ENCODE measurements at regions not wholly inside any gene's neighbourhood (a gene's known extent, or its start where the extent isn't known, plus 50 kb on each side); places are given as distances from the start of the nearest gene placed in this dataset.

DNA sequence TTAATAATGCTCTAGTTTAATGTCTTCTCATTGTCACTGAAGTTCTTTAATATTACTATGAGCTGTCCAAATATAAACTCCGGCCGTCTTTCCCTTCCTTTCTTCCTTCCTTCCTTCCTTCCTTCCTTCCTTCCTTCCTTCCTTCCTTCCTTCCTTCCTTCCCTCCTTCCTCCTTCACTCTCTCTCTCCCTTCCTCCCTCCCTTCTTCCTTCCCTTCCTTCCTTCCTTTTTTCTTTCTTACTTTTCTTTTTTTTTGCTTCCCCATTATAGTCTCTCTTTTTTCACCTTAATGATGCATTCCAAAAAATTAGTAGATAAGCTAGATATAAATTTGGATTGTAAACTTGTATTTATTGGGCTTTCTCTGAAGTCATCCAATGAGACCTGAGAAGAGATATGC lies 431.0 kb upstream of the ADGRL4 start:
- Mint-ChIP-seq H3K36me3 (ENCODE audit: insufficient read depth, unreplicated experiment) (no peaks in the 10 kb centered on the region), H3K9me3 (ENCODE audit: low read depth, unreplicated experiment) (no peaks in the 10 kb centered on the region), H3K4me1 (ENCODE audit: low read depth, unreplicated experiment) (no peaks in the 10 kb centered on the region), H3K27ac (ENCODE audit: unreplicated experiment) (no peak overlapping the region), H3K27me3 (ENCODE audit: unreplicated experiment) (no peaks in the 10 kb centered on the region), H3K4me3 (ENCODE audit: low read depth, unreplicated experiment) (no peak overlapping the region)
- BruUV-seq (replicated peaks) = no TSS peak
- CTCF ChIA-PET = interaction anchor here (0.7 kb wide), 1 partner anchor 15 kb away, joined by 7 read pairs; no protein-coding TSS in a partner anchor
- no peak for DNase-seq
- intact Hi-C loops (cut with micrococcal nuclease; ENCODE audit: unreplicated experiment) = no loop called here
- no peak for TF ChIP-seq CTCF (IDR thresholded peaks at IDR 0.05; ENCODE audit: unreplicated experiment)

GRCh38 chr1:79431340-79431739 lies 424.8 kb upstream of the ADGRL4 start:
- BruUV-seq (replicated peaks) = no TSS peak
- CTCF ChIA-PET = no interaction called here
- Mint-ChIP-seq H3K4me1 (ENCODE audit: low read depth, unreplicated experiment) (no peaks in the 10 kb centered on the region), H3K36me3 (ENCODE audit: insufficient read depth, unreplicated experiment) (no peaks in the 10 kb centered on the region), H3K9me3 (ENCODE audit: low read depth, unreplicated experiment) (no peaks in the 10 kb centered on the region), H3K4me3 (ENCODE audit: low read depth, unreplicated experiment) (no peak overlapping the region), H3K27ac (ENCODE audit: unreplicated experiment) (no peak overlapping the region), H3K27me3 (ENCODE audit: unreplicated experiment) (no peaks in the 10 kb centered on the region)
- intact Hi-C loops (cut with micrococcal nuclease; ENCODE audit: unreplicated experiment) = no loop called here
- DNase-seq = no peak
- TF ChIP-seq CTCF (IDR thresholded peaks at IDR 0.05; ENCODE audit: unreplicated experiment) = no peak

DNA sequence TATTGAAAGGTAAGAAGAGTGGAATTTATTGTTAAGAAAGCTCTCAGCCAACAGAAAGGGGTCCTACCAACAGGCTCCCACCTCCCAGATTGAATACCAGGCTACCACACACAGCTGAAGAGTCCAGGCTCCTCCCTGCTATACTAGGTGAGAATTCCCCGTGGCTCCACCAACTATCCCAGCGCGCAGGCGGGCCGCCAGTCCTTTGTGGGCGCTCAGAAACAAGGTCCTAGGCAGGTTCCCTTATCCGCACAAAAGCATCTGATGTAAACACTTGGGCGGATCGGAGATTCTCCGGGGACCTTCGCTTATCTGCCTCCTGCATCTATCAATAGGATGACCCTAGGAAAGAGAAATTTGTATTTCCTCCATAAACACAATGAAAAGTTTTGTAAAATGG lies 423.9 kb upstream of the ADGRL4 start:
- H3K4me1 Mint-ChIP-seq (ENCODE audit: low read depth, unreplicated experiment) = no peaks in the 10 kb centered on the region
- no peak overlapping the region for H3K27ac Mint-ChIP-seq (ENCODE audit: unreplicated experiment)
- no peak for TF ChIP-seq CTCF (IDR thresholded peaks at IDR 0.05; ENCODE audit: unreplicated experiment)
- intact Hi-C loops (cut with micrococcal nuclease; ENCODE audit: unreplicated experiment) = no loop called here
- no TSS peak for BruUV-seq (replicated peaks)
- no peaks in the 10 kb centered on the region for H3K36me3 Mint-ChIP-seq (ENCODE audit: insufficient read depth, unreplicated experiment)
- no peak overlapping the region for H3K4me3 Mint-ChIP-seq (ENCODE audit: low read depth, unreplicated experiment)
- no peaks in the 10 kb centered on the region for H3K27me3 Mint-ChIP-seq (ENCODE audit: unreplicated experiment)
- H3K9me3 Mint-ChIP-seq (ENCODE audit: low read depth, unreplicated experiment) = no peaks in the 10 kb centered on the region
- CTCF ChIA-PET = no interaction called here
- no peak for DNase-seq

- Mint-ChIP-seq H3K4me1 (ENCODE audit: low read depth, unreplicated experiment) (no peaks in the 10 kb centered on the region), H3K4me3 (ENCODE audit: low read depth, unreplicated experiment) (no peak overlapping the region), H3K9me3 (ENCODE audit: low read depth, unreplicated experiment) (no peaks in the 10 kb centered on the region), H3K27ac (ENCODE audit: unreplicated experiment) (no peak overlapping the region), H3K27me3 (ENCODE audit: unreplicated experiment) (no peaks in the 10 kb centered on the region), H3K36me3 (ENCODE audit: insufficient read depth, unreplicated experiment) (no peaks in the 10 kb centered on the region)
- no peak for TF ChIP-seq CTCF (IDR thresholded peaks at IDR 0.05; ENCODE audit: unreplicated experiment)
- no peak for DNase-seq
- CTCF ChIA-PET = interaction anchor here (0.6 kb wide), 1 partner anchor 15 kb away, joined by 7 read pairs; no protein-coding TSS in a partner anchor
- intact Hi-C loops (cut with micrococcal nuclease; ENCODE audit: unreplicated experiment) = no loop called here
- no TSS peak for BruUV-seq (replicated peaks)
These were observed 416.2 kb upstream of the ADGRL4 start for GRCh38 chr1:79422726-79423125.
